Duodenal mucosa (tissue), 2 donors: ENCODE measurements at regions not wholly inside any gene's neighbourhood (a gene's known extent, or its start where the extent isn't known, plus 50 kb on each side); places are given as distances from the start of the nearest gene placed in this dataset.

Experiments used
- H3K27ac ChIP-seq: one replicate; pipeline ENCODE4 v1.7.0; 2013; ENCODE audit warnings: low read depth, low read length
- H3K27me3 ChIP-seq, 2 donors: one replicate each; pipeline ENCODE4 v1.7.0; 2013; ENCODE audit warnings: low read length in 2 of 2, control low read depth in 1 of 2; ENCODE audit not compliant: insufficient read depth in 2 of 2, control insufficient read depth in 1 of 2
- H3K36me3 ChIP-seq, 2 donors: one replicate each; pipeline ENCODE4 v1.7.0; 2013; ENCODE audit warnings: low read length in 2 of 2, control low read depth in 1 of 2; ENCODE audit not compliant: insufficient read depth in 2 of 2, control insufficient read depth in 1 of 2
- H3K4me1 ChIP-seq, 2 donors: one replicate each; pipeline ENCODE4 v1.7.0; 2013; ENCODE audit warnings: low read length in 2 of 2, control low read depth in 1 of 2; ENCODE audit not compliant: insufficient read depth in 2 of 2, control insufficient read depth in 1 of 2
- H3K4me3 ChIP-seq, 2 donors: one replicate each; pipeline ENCODE4 v1.7.0; 2013; ENCODE audit warnings: low read length in 2 of 2, low read depth in 1 of 2
- H3K9ac ChIP-seq, 2 donors: one replicate each; pipeline ENCODE4 v1.7.0; 2013; ENCODE audit warnings: low read length in 2 of 2, low read depth in 1 of 2
- H3K9me3 ChIP-seq, 2 donors: one replicate each; pipeline ENCODE4 v1.7.0; 2013; ENCODE audit warnings: low read length in 2 of 2, control low read depth in 1 of 2; ENCODE audit not compliant: control insufficient read depth in 1 of 2

GRCh38 chr4:58590722-58591121 is 1480.5 kb upstream of the IGFBP7 start:
- Histone ChIP-seq H3K4me3 (no peak overlapping the region), H3K9ac (no peak overlapping the region), H3K36me3 (no peaks in the 10 kb centered on the region), H3K4me1 (no peaks in the 10 kb centered on the region), H3K27ac (no peak overlapping the region), H3K27me3 (no peaks in the 10 kb centered on the region), H3K9me3 (peaks cover 0 to under 1% of the 10 kb centered on the region in 2 donors)

- Histone ChIP-seq H3K27ac (no peak overlapping the region), H3K9ac (no peak overlapping the region), H3K27me3 (no peaks in the 10 kb centered on the region), H3K4me3 (no peak overlapping the region), H3K4me1 (no peaks in the 10 kb centered on the region), H3K36me3 (no peaks in the 10 kb centered on the region), H3K9me3 (peaks cover 7 to 8% of the 10 kb centered on the region in 2 donors)
Measured at GRCh38 chr4:58587856-58588255, 1477.7 kb upstream of the IGFBP7 start.

GRCh38 chr4:58566260-58566659 is 1456.1 kb upstream of the IGFBP7 start:
- no peaks in the 10 kb centered on the region for H3K27me3 ChIP-seq
- no peak overlapping the region for H3K27ac ChIP-seq
- H3K9ac ChIP-seq = no peak overlapping the region
- H3K9me3 ChIP-seq = peaks cover 0 to 5% of the 10 kb centered on the region in 2 donors
- H3K4me3 ChIP-seq = no peak overlapping the region
- H3K4me1 ChIP-seq = no peaks in the 10 kb centered on the region
- no peaks in the 10 kb centered on the region for H3K36me3 ChIP-seq

- Histone ChIP-seq H3K27ac (no peak overlapping the region), H3K4me3 (no peak overlapping the region), H3K36me3 (no peaks in the 10 kb centered on the region), H3K9ac (no peak overlapping the region), H3K9me3 (peaks cover 0 to 5% of the 10 kb centered on the region in 2 donors), H3K4me1 (no peaks in the 10 kb centered on the region), H3K27me3 (no peaks in the 10 kb centered on the region)
Measured at GRCh38 chr4:58564695-58565475, 1454.7 kb upstream of the IGFBP7 start.

GRCh38 chr4:58561170-58561569 is 1451.0 kb upstream of the IGFBP7 start:
- Histone ChIP-seq H3K4me1 (no peaks in the 10 kb centered on the region), H3K36me3 (no peaks in the 10 kb centered on the region), H3K9me3 (peaks cover 0 to 2% of the 10 kb centered on the region in 2 donors), H3K27ac (no peak overlapping the region), H3K27me3 (no peaks in the 10 kb centered on the region), H3K4me3 (no peak overlapping the region), H3K9ac (no peak overlapping the region)

GRCh38 chr4:58560736-58561135 is 1450.6 kb upstream of the IGFBP7 start:
- Histone ChIP-seq H3K9ac (no peak overlapping the region), H3K36me3 (no peaks in the 10 kb centered on the region), H3K27me3 (no peaks in the 10 kb centered on the region), H3K4me1 (no peaks in the 10 kb centered on the region), H3K27ac (no peak overlapping the region), H3K9me3 (peaks cover 0 to 2% of the 10 kb centered on the region in 2 donors), H3K4me3 (no peak overlapping the region)

- Histone ChIP-seq H3K4me3 (no peak overlapping the region), H3K36me3 (no peaks in the 10 kb centered on the region), H3K9me3 (no peaks in the 10 kb centered on the region), H3K27me3 (no peaks in the 10 kb centered on the region), H3K27ac (no peak overlapping the region), H3K4me1 (no peaks in the 10 kb centered on the region), H3K9ac (no peak overlapping the region)
Measured at GRCh38 chr4:58553679-58554078, 1443.5 kb upstream of the IGFBP7 start.

- no peak overlapping the region for H3K4me3 ChIP-seq
- no peak overlapping the region for H3K9ac ChIP-seq
- no peak overlapping the region for H3K27ac ChIP-seq
- H3K4me1 ChIP-seq = no peaks in the 10 kb centered on the region
- H3K36me3 ChIP-seq = no peaks in the 10 kb centered on the region
- H3K9me3 ChIP-seq = no peaks in the 10 kb centered on the region
- H3K27me3 ChIP-seq = no peaks in the 10 kb centered on the region
Measured at GRCh38 chr4:58553031-58553430, 1442.8 kb upstream of the IGFBP7 start.

GRCh38 chr4:58551676-58552075 is 1441.5 kb upstream of the IGFBP7 start:
- Histone ChIP-seq H3K9ac (no peak overlapping the region), H3K27me3 (no peaks in the 10 kb centered on the region), H3K36me3 (no peaks in the 10 kb centered on the region), H3K4me3 (no peak overlapping the region), H3K4me1 (no peaks in the 10 kb centered on the region), H3K27ac (no peak overlapping the region), H3K9me3 (no peaks in the 10 kb centered on the region)

- Histone ChIP-seq H3K4me1 (no peaks in the 10 kb centered on the region), H3K27me3 (no peaks in the 10 kb centered on the region), H3K27ac (no peak overlapping the region), H3K9me3 (peaks cover 3% of the 10 kb centered on the region in 2 donors), H3K9ac (no peak overlapping the region), H3K4me3 (no peak overlapping the region), H3K36me3 (no peaks in the 10 kb centered on the region)
Measured at GRCh38 chr4:58543465-58543864, 1433.3 kb upstream of the IGFBP7 start.
